ENCODE measurements at regions not wholly inside any gene's neighbourhood (a gene's known extent, or its start where the extent isn't known, plus 50 kb on each side); places are given as distances from the start of the nearest gene placed in this dataset.

GRCh38 chr3:31182661-31183060 lies 288.2 kb upstream of the GADL1 start:
- Histone ChIP-seq H3K4me1 (no peaks in the 10 kb centered on the region), H3K9me3 (no peaks in the 10 kb centered on the region), H3K36me3 (ENCODE audit: low read depth, missing control alignments) (no peaks in the 10 kb centered on the region), H3K27me3 (no peaks in the 10 kb centered on the region), H3K4me3 (no peak overlapping the region), H3K27ac (no peak overlapping the region)
- no peak for DNase-seq
- WGBS, 2 donors: 93 to 97% methylated on average over 1 of the region's 1 CpG
- TF ChIP-seq CTCF (IDR thresholded peaks at IDR 0.05) (no peak), POLR2A (IDR thresholded peaks at IDR 0.05) (no peak)
- intact Hi-C loops (cut with DNase I; ENCODE audit: low total_unique reads): no loop called here

- intact Hi-C loops (cut with DNase I; ENCODE audit: low total_unique reads): no loop called here
- Histone ChIP-seq H3K4me1 (no peaks in the 10 kb centered on the region), H3K27me3 (no peaks in the 10 kb centered on the region), H3K9me3 (no peaks in the 10 kb centered on the region), H3K27ac (no peak overlapping the region), H3K36me3 (ENCODE audit: low read depth, missing control alignments) (no peaks in the 10 kb centered on the region), H3K4me3 (no peak overlapping the region)
- no peak for DNase-seq
- WGBS, 2 donors: 66 to 72% methylated on average over 3 of the region's 3 CpGs
- TF ChIP-seq CTCF (IDR thresholded peaks at IDR 0.05) (no peak), POLR2A (IDR thresholded peaks at IDR 0.05) (no peak)
Observed at GRCh38 chr3:31184261-31185061, 290.0 kb upstream of the GADL1 start.

- TF ChIP-seq POLR2A (IDR thresholded peaks at IDR 0.05) (no peak), CTCF (IDR thresholded peaks at IDR 0.05) (no peak)
- intact Hi-C loops (cut with DNase I; ENCODE audit: low total_unique reads): no loop called here
- Histone ChIP-seq H3K27me3 (no peaks in the 10 kb centered on the region), H3K36me3 (ENCODE audit: low read depth, missing control alignments) (no peaks in the 10 kb centered on the region), H3K4me1 (no peaks in the 10 kb centered on the region), H3K9me3 (no peaks in the 10 kb centered on the region), H3K27ac (no peak overlapping the region), H3K4me3 (no peak overlapping the region)
- WGBS, 2 donors: 70 to 75% methylated on average over 2 of the region's 2 CpGs
- no peak for DNase-seq
Observed at GRCh38 chr3:31185062-31185357, 290.5 kb upstream of the GADL1 start.

GRCh38 chr3:31186041-31186440 lies 291.6 kb upstream of the GADL1 start:
- Histone ChIP-seq H3K27me3 (no peaks in the 10 kb centered on the region), H3K36me3 (ENCODE audit: low read depth, missing control alignments) (no peaks in the 10 kb centered on the region), H3K4me3 (no peak overlapping the region), H3K4me1 (no peaks in the 10 kb centered on the region), H3K9me3 (no peaks in the 10 kb centered on the region), H3K27ac (no peak overlapping the region)
- intact Hi-C loops (cut with DNase I; ENCODE audit: low total_unique reads): no loop called here
- DNase-seq: no peak
- no peak for TF ChIP-seq CTCF (IDR thresholded peaks at IDR 0.05)
- no peak for TF ChIP-seq POLR2A (IDR thresholded peaks at IDR 0.05)
- WGBS, 2 donors: 77 to 91% methylated on average over 4 of the region's 4 CpGs

GRCh38 chr3:31187380-31187779 lies 292.9 kb upstream of the GADL1 start:
- intact Hi-C loops (cut with DNase I; ENCODE audit: low total_unique reads): no loop called here
- H3K27ac ChIP-seq: no peak overlapping the region
- DNase-seq: no peak
- H3K36me3 ChIP-seq (ENCODE audit: low read depth, missing control alignments): no peaks in the 10 kb centered on the region
- no peaks in the 10 kb centered on the region for H3K9me3 ChIP-seq
- no peak overlapping the region for H3K4me3 ChIP-seq
- 84 to 94% methylated on average over 1 of the region's 1 CpG for WGBS, 2 donors
- no peaks in the 10 kb centered on the region for H3K27me3 ChIP-seq
- no peak for TF ChIP-seq CTCF (IDR thresholded peaks at IDR 0.05)
- TF ChIP-seq POLR2A (IDR thresholded peaks at IDR 0.05): no peak
- H3K4me1 ChIP-seq: no peaks in the 10 kb centered on the region
